ENCODE measurements at regions not wholly inside any gene's neighbourhood (a gene's known extent, or its start where the extent isn't known, plus 50 kb on each side); places are given as distances from the start of the nearest gene placed in this dataset.

GRCh38 chrX:15043538-15043937 lies 170.3 kb downstream of the MOSPD2 start:
- Histone ChIP-seq H3K27me3 (no peaks in the 10 kb centered on the region), H3K4me3 (no peak overlapping the region), H3K36me3 (replicated peaks in 1 of 2; ENCODE audit: insufficient read depth in 1 of 2, low read depth in 2 of 2) (no peaks in the 10 kb centered on the region), H3K27ac (no peak overlapping the region), H3K9me3 (no peaks in the 10 kb centered on the region), H3K4me1 (no peaks in the 10 kb centered on the region)
- no peak for TF ChIP-seq POLR2A (IDR thresholded peaks at IDR 0.05)
- no peak for TF ChIP-seq CTCF (IDR thresholded peaks at IDR 0.05)
- intact Hi-C loops (cut with DNase I) = no loop called here
- no peak for ATAC-seq
- no peak for DNase-seq
- WGBS, 2 donors = 44 to 95% methylated on average over 2 of the region's 2 CpGs

DNA sequence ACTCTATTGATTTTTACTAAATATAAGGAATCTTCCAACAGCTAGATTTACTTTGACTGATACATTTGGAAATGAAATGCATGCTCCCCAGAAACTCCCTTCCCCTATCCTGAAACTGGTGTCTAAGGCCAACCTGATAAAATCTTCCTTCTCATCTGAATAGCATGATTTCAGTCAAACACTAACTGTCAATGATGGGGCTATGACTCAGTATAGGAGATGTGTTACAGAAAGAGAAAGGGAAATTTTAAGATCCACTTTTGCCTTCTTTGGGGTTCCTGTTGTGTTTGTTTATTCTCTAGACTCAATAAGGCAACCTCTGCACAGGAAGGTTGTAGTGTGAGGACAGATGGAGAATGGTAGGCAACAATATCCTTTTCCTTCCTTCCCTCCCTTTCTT lies 160.7 kb downstream of the MOSPD2 start:
- no peaks in the 10 kb centered on the region for H3K9me3 ChIP-seq
- H3K4me1 ChIP-seq = no peaks in the 10 kb centered on the region
- H3K27ac ChIP-seq = no peak overlapping the region
- H3K36me3 ChIP-seq (replicated peaks in 1 of 2; ENCODE audit: insufficient read depth in 1 of 2, low read depth in 2 of 2) = no peaks in the 10 kb centered on the region
- H3K4me3 ChIP-seq = no peak overlapping the region
- intact Hi-C loops (cut with DNase I) = no loop called here
- no peaks in the 10 kb centered on the region for H3K27me3 ChIP-seq
- no peak for TF ChIP-seq CTCF (IDR thresholded peaks at IDR 0.05)
- no peak for TF ChIP-seq POLR2A (IDR thresholded peaks at IDR 0.05)
- no peak for DNase-seq
- ATAC-seq = no peak

DNA sequence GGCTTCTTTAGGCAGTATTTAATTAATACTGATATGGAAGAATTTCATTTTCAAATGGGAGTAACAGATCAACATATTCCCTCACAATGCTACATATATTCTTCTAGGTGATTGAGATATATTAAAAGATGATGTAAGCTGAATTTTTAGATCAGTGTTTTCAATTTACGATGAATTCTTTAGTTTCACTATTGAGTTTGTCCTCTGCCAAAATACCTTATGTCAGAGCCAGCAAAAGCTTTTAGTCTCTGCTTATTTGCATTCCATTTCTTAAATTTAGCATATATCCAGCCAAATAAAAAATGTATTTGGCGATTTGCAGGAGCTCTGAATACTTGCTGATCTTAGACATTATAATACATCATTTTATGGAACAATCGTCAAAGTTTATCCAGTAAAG lies 144.3 kb downstream of the MOSPD2 start:
- no peak overlapping the region for H3K4me3 ChIP-seq
- no peaks in the 10 kb centered on the region for H3K9me3 ChIP-seq
- no peaks in the 10 kb centered on the region for H3K27me3 ChIP-seq
- DNase-seq (no peak), ATAC-seq (no peak)
- intact Hi-C loops (cut with DNase I) = no loop called here
- H3K4me1 ChIP-seq = no peaks in the 10 kb centered on the region
- H3K36me3 ChIP-seq (replicated peaks in 1 of 2; ENCODE audit: insufficient read depth in 1 of 2, low read depth in 2 of 2) = no peaks in the 10 kb centered on the region
- TF ChIP-seq POLR2A (IDR thresholded peaks at IDR 0.05) (no peak), CTCF (IDR thresholded peaks at IDR 0.05) (no peak)
- 56 to 57% methylated on average over 3 of the region's 3 CpGs for WGBS, 2 donors
- no peak overlapping the region for H3K27ac ChIP-seq

- no peak overlapping the region for H3K27ac ChIP-seq
- 87 to 89% methylated on average over 1 of the region's 1 CpG for WGBS, 2 donors
Measured at GRCh38 chrX:15016051-15016450, 142.8 kb downstream of the MOSPD2 start.

More at GRCh38 chrX:15016051-15016450, 142.8 kb downstream of the MOSPD2 start:
- Histone ChIP-seq H3K4me1 (no peaks in the 10 kb centered on the region), H3K9me3 (no peaks in the 10 kb centered on the region), H3K27me3 (no peaks in the 10 kb centered on the region), H3K36me3 (replicated peaks in 1 of 2; ENCODE audit: insufficient read depth in 1 of 2, low read depth in 2 of 2) (no peaks in the 10 kb centered on the region), H3K4me3 (no peak overlapping the region)
- TF ChIP-seq POLR2A (IDR thresholded peaks at IDR 0.05) (no peak), CTCF (IDR thresholded peaks at IDR 0.05) (no peak)
- DNase-seq (no peak), ATAC-seq (no peak)
- intact Hi-C loops (cut with DNase I) = no loop called here

Measured in body of pancreas (tissue), 4 donors.